Vagina (tissue), 2 donors: ENCODE measurements at regions not wholly inside any gene's neighbourhood (a gene's known extent, or its start where the extent isn't known, plus 50 kb on each side); places are given as distances from the start of the nearest gene placed in this dataset.

Experiments used
- DNase-seq, 2 donors: peaks; one replicate each; pipeline ENCODE4 v3.0.0-alpha.2; 2017; ENCODE audit errors: extremely low spot score in 2 of 2
- H3K27ac ChIP-seq: fragments of 200-600 bp; sonication (generic); one replicate; pipeline ENCODE4 v1.5.1; 2019
- H3K27me3 ChIP-seq: fragments of 200-600 bp; sonication (generic); one replicate; pipeline ENCODE4 v1.5.1; 2019
- H3K36me3 ChIP-seq, 2 donors: fragments of 200-600 bp; sonication (generic); one replicate each; pipeline ENCODE4 v1.5.1; 2017 to 2019
- H3K4me1 ChIP-seq: fragments of 200-600 bp; sonication (generic); one replicate; pipeline ENCODE4 v1.5.1; 2019
- H3K4me3 ChIP-seq, 2 donors: fragments of 200-600 bp; sonication (generic); 1 replicate in 1 of 2; 2 replicates in 1 of 2; pipeline ENCODE4 v1.5.1; 2016 to 2019
- H3K9me3 ChIP-seq: fragments of 200-600 bp; sonication (generic); one replicate; pipeline ENCODE4 v1.5.1; 2019
- POLR2A ChIP-seq, 2 donors: fragments of 450-650 bp; IDR thresholded peaks; one replicate each; pipeline ENCODE4 v1.6.1; 2017; ENCODE audit warnings: antibody characterized with exemption in 2 of 2, mild to moderate bottlenecking in 2 of 2, moderate library complexity in 2 of 2
- POLR2AphosphoS5 ChIP-seq, 2 donors: sonication (generic); formaldehyde crosslinking; IDR thresholded peaks; one replicate each; pipeline ENCODE4 v1.9.0; 2017; ENCODE audit warnings: antibody characterized with exemption in 2 of 2, mild to moderate bottlenecking in 2 of 2, low read depth in 1 of 2; ENCODE audit not compliant: insufficient read depth in 1 of 2
- intact Hi-C: fragments of 100-400 bp; cut with DNase I; formaldehyde crosslinking; loops from one replicate; pipeline ENCODE4 v1.15.1; 2023
- TF ChIP-seq, protein P1 (sequence below), 3 experiments: fragments of 450-650 bp in 2 of 3; fragments of 200-600 bp in 1 of 3; sonication (generic) in 1 of 3; IDR thresholded peaks; one replicate each; pipeline ENCODE4 v1.5.1; 2017 to 2019; ENCODE audit warnings: antibody characterized with exemption in 3 of 3, mild to moderate bottlenecking in 2 of 3, moderate library complexity in 2 of 3

DNA sequence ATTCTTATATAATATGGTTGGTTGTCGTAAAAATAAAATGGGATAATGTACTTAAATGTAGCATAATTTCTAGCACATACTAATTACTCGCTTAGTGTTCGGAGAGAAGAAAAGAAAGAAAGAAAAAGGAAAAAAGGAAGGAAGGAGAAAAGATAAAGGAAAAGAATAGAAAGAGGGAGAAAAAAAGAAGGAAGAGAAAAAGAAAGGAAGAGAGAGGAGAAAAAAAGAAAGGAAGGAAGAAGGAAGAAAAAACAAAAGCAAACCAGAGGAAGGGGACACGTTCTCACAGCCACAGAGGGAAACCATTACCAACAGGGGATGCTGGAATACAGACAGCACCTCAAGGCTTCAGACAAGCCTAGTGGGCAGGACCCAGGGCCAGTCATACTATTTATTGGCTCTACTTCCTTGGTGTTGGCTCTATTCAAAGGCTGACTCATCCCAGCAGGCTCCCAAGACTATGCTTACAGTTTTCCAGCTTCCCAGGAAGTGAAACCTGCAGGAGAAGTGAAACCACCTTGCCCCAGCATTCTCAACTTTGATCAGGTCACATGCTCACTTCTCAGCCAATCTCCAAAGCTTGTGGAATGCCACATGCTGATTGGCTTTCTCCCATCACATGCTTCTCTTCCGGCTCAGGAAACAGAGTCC is 273.5 kb upstream of the IRX5 start:
- H3K4me3 ChIP-seq = no peak overlapping the region
- no peaks in the 10 kb centered on the region for H3K27me3 ChIP-seq
- H3K27ac ChIP-seq = no peak overlapping the region
- H3K4me1 ChIP-seq = peaks cover 32% of the 10 kb centered on the region
- intact Hi-C loops = no loop called here
- no peaks in the 10 kb centered on the region for H3K9me3 ChIP-seq
- no peak for DNase-seq
- H3K36me3 ChIP-seq = no peaks in the 10 kb centered on the region
- TF ChIP-seq POLR2A (IDR thresholded peaks at IDR 0.05) (no peak), POLR2AphosphoS5 (IDR thresholded peaks at IDR 0.05; ENCODE audit: insufficient read depth in 1 of 2, low read depth in 1 of 2) (peak in 1 of 2 donors; percentile 20)

DNA sequence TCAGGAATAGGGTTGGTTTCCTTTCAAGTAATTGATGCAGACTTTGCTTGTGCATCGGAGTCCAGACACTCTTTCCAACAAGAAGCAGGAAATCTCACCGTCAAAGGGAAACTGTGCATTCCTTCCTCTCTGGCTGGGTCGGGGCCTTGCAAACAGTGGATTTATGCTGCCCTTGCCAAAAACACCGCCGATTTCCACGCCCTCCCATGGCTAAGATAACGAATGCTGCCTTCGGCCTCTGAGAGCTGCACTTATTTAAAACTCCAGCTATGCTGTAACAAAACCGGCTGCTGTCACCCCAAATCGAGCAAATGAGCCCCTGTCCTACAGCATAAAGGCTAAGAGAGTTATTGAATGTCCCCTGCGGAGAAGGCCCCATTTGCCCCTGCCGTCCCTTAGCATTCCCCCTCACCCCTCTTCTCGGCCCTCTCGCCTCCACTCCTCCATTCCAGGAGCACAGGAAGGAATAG is 275.5 kb upstream of the IRX5 start:
- Histone ChIP-seq H3K4me1 (peaks cover 32% of the 10 kb centered on the region), H3K4me3 (peak overlapping the region in 1 of 2 donors; percentile 39), H3K27me3 (no peaks in the 10 kb centered on the region), H3K36me3 (no peaks in the 10 kb centered on the region), H3K27ac (no peak overlapping the region), H3K9me3 (no peaks in the 10 kb centered on the region)
- TF ChIP-seq POLR2AphosphoS5 (IDR thresholded peaks at IDR 0.05; ENCODE audit: insufficient read depth in 1 of 2, low read depth in 1 of 2) = no peak
- TF ChIP-seq, protein P1, sequence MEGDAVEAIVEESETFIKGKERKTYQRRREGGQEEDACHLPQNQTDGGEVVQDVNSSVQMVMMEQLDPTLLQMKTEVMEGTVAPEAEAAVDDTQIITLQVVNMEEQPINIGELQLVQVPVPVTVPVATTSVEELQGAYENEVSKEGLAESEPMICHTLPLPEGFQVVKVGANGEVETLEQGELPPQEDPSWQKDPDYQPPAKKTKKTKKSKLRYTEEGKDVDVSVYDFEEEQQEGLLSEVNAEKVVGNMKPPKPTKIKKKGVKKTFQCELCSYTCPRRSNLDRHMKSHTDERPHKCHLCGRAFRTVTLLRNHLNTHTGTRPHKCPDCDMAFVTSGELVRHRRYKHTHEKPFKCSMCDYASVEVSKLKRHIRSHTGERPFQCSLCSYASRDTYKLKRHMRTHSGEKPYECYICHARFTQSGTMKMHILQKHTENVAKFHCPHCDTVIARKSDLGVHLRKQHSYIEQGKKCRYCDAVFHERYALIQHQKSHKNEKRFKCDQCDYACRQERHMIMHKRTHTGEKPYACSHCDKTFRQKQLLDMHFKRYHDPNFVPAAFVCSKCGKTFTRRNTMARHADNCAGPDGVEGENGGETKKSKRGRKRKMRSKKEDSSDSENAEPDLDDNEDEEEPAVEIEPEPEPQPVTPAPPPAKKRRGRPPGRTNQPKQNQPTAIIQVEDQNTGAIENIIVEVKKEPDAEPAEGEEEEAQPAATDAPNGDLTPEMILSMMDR (IDR thresholded peaks at IDR 0.05) = no peak
- intact Hi-C loops = no loop called here
- no peak for DNase-seq

DNA sequence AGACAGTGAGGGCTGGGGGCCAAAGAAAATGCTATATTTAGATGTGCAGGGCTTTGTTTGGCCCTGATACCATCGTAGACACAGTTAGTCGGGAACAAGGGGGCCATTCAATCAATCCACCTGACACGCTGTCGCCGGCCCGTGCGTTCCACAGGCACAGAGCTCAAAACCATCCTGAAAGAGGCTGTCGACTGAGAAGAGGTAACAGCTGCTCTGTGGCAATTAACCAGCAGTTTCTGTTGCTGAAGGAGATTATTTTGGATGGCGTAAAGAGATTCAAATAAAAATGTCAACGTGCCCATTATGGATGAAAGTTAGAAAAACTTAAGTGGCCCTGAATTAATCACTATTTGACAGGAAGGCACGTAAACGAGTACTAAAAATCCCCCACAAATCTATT is 276.2 kb upstream of the IRX5 start:
- Histone ChIP-seq H3K4me1 (peaks cover 37% of the 10 kb centered on the region), H3K4me3 (no peak overlapping the region), H3K9me3 (no peaks in the 10 kb centered on the region), H3K27me3 (no peaks in the 10 kb centered on the region), H3K27ac (no peak overlapping the region), H3K36me3 (no peaks in the 10 kb centered on the region)
- DNase-seq = no peak
- intact Hi-C loops = no loop called here
- TF ChIP-seq POLR2A (IDR thresholded peaks at IDR 0.05) = no peak
- TF ChIP-seq, protein P1 (IDR thresholded peaks at IDR 0.05) = no peak
- TF ChIP-seq POLR2AphosphoS5 (IDR thresholded peaks at IDR 0.05; ENCODE audit: insufficient read depth in 1 of 2, low read depth in 1 of 2) = peak in 1 of 2 donors; percentile 9

DNA sequence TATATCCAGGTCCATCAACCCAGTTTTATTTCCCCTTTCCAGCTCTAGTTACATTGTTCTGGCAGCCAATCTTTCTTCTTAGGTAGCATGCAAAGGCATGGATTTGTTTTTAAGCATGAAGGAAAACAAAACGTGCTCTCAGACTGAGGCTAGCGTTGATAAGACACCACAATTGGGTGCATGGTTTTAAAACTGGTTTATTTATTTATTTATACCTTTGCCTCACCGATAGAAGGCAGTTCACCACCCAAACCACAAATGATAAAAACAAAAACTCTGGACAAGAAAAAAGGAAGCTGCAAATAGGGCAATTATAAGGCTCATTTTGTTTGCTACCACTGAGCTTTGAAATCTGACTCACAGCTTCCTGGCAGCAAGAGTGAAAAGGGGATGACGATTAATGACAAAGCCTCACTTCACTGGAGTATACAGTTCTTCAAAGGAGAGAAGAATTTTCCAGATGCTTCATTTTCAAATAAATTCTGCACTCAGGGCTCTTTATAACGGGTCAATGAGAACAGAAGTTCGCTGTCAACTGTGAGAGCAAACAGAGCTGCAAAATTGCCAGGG is 278.4 kb upstream of the IRX5 start:
- no peak overlapping the region for H3K27ac ChIP-seq
- no peaks in the 10 kb centered on the region for H3K9me3 ChIP-seq
- no peaks in the 10 kb centered on the region for H3K27me3 ChIP-seq
- no peak for TF ChIP-seq POLR2A (IDR thresholded peaks at IDR 0.05)
- no peaks in the 10 kb centered on the region for H3K36me3 ChIP-seq
- peaks cover 31% of the 10 kb centered on the region for H3K4me1 ChIP-seq
- no peak for DNase-seq
- H3K4me3 ChIP-seq = no peak overlapping the region
- intact Hi-C loops = no loop called here

DNA sequence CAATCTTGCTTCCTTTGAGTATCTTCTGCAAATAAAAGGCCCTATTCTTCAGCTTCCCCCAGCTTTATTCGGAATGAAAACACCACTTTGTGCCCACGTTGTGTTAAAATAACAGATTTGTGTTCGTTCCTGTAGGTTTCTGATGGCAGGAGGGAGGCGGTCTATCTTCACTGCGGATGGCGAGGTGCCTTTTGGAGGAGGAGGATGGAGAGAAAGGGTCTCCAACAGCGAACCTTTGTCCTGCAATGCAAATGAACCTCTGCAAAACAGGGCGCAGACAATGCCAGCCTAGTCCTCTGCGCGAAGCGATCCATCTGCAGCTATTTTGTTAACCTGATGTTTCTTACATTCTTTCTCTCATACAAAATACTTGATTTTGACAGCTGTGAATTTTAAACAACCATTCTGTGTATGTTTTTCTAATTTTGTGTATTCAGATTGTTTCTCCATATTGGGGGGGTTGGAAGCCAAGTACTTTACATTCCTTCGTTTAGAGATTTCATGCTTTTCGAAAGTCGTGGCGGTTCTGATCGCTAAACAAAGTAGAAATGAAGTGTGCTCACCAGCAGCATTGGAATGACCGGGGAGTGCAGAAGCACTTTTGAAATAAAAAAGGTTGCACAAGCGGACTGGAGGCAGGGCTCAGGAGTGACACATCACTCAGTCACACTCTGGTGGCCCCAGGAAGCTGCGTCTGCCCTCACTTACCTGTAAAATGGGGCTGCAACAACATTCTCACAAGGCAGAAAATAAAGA is 279.0 kb upstream of the IRX5 start:
- no peaks in the 10 kb centered on the region for H3K9me3 ChIP-seq
- H3K4me3 ChIP-seq = no peak overlapping the region
- TF ChIP-seq, protein P1 (IDR thresholded peaks at IDR 0.05) = no peak
- TF ChIP-seq POLR2AphosphoS5 (IDR thresholded peaks at IDR 0.05; ENCODE audit: insufficient read depth in 1 of 2, low read depth in 1 of 2) (no peak), POLR2A (IDR thresholded peaks at IDR 0.05) (no peak)
- no peak overlapping the region for H3K27ac ChIP-seq
- H3K4me1 ChIP-seq = peaks cover 31% of the 10 kb centered on the region
- no peak for DNase-seq
- H3K27me3 ChIP-seq = no peaks in the 10 kb centered on the region
- no peaks in the 10 kb centered on the region for H3K36me3 ChIP-seq
- intact Hi-C loops = no loop called here

DNA sequence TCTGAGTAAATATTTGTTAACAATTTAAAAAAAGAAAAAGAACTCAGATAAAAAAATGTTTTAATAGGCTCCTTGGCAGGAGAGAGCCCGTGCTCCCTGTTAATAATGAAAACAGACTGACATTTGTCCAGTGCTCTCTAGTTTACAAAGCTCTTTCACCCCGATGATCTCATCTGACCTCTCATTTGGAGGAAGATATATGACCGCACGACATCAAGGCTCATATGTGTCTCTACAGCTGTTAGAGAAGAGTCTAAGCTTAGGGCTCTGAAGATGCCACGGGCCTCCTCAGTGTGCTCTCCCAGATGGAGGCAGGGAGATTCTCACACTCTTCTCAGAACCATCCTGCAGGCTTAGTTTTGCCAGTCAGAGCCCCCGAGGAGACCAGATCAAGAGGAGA is 280.8 kb upstream of the IRX5 start:
- peaks cover 29% of the 10 kb centered on the region for H3K4me1 ChIP-seq
- no peaks in the 10 kb centered on the region for H3K9me3 ChIP-seq
- intact Hi-C loops = no loop called here
- H3K27me3 ChIP-seq = no peaks in the 10 kb centered on the region
- no peak overlapping the region for H3K4me3 ChIP-seq
- TF ChIP-seq POLR2AphosphoS5 (IDR thresholded peaks at IDR 0.05; ENCODE audit: insufficient read depth in 1 of 2, low read depth in 1 of 2) (no peak), POLR2A (IDR thresholded peaks at IDR 0.05) (no peak)
- TF ChIP-seq, protein P1 (IDR thresholded peaks at IDR 0.05) = no peak
- no peak overlapping the region for H3K27ac ChIP-seq
- no peak for DNase-seq
- H3K36me3 ChIP-seq = no peaks in the 10 kb centered on the region
